Muscle layer of colon (tissue), 2 donors: ENCODE measurements at regions not wholly inside any gene's neighbourhood (a gene's known extent, or its start where the extent isn't known, plus 50 kb on each side); places are given as distances from the start of the nearest gene placed in this dataset.

ENCODE experiments used
- H3K27ac ChIP-seq: one replicate; pipeline ENCODE4 v1.7.0; 2013; ENCODE audit warnings: low read depth, mild to moderate bottlenecking, low read length, moderate library complexity
- H3K27me3 ChIP-seq, 2 donors: one replicate each; pipeline ENCODE4 v1.7.0; 2013; ENCODE audit warnings: low read length in 2 of 2, mild to moderate bottlenecking in 2 of 2; ENCODE audit not compliant: insufficient read depth in 2 of 2, control insufficient read depth in 1 of 2
- H3K36me3 ChIP-seq: one replicate; pipeline ENCODE4 v1.7.0; 2013; ENCODE audit warnings: mild to moderate bottlenecking, low read length; ENCODE audit not compliant: insufficient read depth
- H3K4me1 ChIP-seq: one replicate; pipeline ENCODE4 v1.7.0; 2013; ENCODE audit warnings: mild to moderate bottlenecking, low read length; ENCODE audit not compliant: insufficient read depth
- H3K4me3 ChIP-seq, 2 donors: one replicate each; pipeline ENCODE4 v1.7.0; 2013; ENCODE audit warnings: low read length in 2 of 2, low read depth in 1 of 2, mild to moderate bottlenecking in 1 of 2, moderate library complexity in 1 of 2
- H3K9ac ChIP-seq: one replicate; pipeline ENCODE4 v1.7.0; 2013; ENCODE audit warnings: low read length
- H3K9me3 ChIP-seq: one replicate; pipeline ENCODE4 v1.7.0; 2013; ENCODE audit warnings: mild to moderate bottlenecking, low read length
- donor health status: abdominal sarcoma.
- donor health status: Adenocarcinoma of cecum.

DNA sequence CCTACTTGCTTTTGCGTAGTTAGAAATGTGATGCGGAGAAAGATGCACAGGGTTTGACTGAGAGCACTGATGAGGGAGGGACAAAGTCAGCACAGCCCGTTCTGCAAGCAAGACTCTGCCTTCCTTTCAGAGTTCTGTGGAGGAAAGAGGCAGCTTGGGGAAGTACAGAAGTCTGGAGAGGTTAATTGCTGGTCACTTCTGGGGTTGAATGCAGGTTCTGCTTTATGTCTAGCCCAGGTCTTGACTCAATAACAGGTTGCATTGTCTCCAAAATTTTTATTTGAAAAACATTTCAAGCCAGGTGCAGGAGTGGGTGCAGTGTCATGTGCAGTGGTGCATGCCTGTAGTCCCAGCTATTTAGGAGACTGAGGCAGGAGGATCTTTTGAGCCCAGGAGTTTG is 461.7 kb downstream of the NR2F2 start:
- H3K9me3 ChIP-seq = no peaks in the 10 kb centered on the region

GRCh38 chr15:96796841-96797240 is 466.3 kb downstream of the NR2F2 start:
- Histone ChIP-seq H3K27me3 (no peaks in the 10 kb centered on the region), H3K27ac (no peak overlapping the region), H3K36me3 (no peaks in the 10 kb centered on the region), H3K4me3 (no peak overlapping the region), H3K4me1 (no peaks in the 10 kb centered on the region), H3K9me3 (no peaks in the 10 kb centered on the region), H3K9ac (no peak overlapping the region)

More for the DNA sequence above, 461.7 kb downstream of the NR2F2 start:
- Histone ChIP-seq H3K36me3 (no peaks in the 10 kb centered on the region), H3K27me3 (no peaks in the 10 kb centered on the region), H3K27ac (no peak overlapping the region), H3K9ac (no peak overlapping the region), H3K4me1 (no peaks in the 10 kb centered on the region), H3K4me3 (no peak overlapping the region)

GRCh38 chr15:96801576-96802150 is 471.2 kb downstream of the NR2F2 start:
- H3K4me3 ChIP-seq = no peak overlapping the region
- H3K9me3 ChIP-seq = no peaks in the 10 kb centered on the region
- H3K27ac ChIP-seq = no peak overlapping the region
- no peaks in the 10 kb centered on the region for H3K4me1 ChIP-seq
- no peaks in the 10 kb centered on the region for H3K27me3 ChIP-seq
- H3K9ac ChIP-seq = no peak overlapping the region
- H3K36me3 ChIP-seq = no peaks in the 10 kb centered on the region

DNA sequence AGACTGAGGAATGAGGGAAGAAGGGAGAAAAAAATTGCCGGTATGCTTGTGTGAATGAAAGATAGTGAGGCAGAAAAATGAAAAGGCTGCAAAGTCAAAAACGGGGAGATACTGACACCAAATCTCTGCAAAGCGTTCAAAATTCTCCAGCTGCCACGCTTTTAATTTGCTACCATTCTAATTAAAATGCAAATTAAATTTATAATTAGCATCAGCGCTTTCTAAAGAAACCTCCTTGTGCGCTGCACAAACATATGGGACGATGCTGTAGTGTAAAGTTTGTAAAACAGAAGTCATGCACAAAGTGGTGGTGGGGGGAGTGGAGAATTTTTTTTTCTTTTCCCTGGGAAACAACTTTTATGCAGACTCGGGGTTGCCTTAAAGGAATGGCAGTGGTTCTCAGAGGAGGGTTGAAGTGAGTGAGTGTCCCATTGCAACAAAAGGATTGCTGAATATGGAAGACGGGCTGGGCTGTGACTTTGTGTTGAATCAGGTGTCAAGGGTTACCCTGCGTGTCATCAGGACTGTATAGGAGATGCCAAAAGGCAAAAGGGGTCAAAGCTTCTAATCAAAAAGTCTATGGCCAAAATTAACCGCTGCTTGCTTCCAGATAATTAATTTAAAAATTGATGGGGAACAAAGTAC is 472.2 kb downstream of the NR2F2 start:
- Histone ChIP-seq H3K27me3 (no peaks in the 10 kb centered on the region), H3K4me3 (no peak overlapping the region), H3K4me1 (no peaks in the 10 kb centered on the region), H3K36me3 (no peaks in the 10 kb centered on the region), H3K27ac (no peak overlapping the region), H3K9ac (no peak overlapping the region), H3K9me3 (no peaks in the 10 kb centered on the region)

GRCh38 chr15:96804754-96805153 is 474.3 kb downstream of the NR2F2 start:
- no peaks in the 10 kb centered on the region for H3K4me1 ChIP-seq

DNA sequence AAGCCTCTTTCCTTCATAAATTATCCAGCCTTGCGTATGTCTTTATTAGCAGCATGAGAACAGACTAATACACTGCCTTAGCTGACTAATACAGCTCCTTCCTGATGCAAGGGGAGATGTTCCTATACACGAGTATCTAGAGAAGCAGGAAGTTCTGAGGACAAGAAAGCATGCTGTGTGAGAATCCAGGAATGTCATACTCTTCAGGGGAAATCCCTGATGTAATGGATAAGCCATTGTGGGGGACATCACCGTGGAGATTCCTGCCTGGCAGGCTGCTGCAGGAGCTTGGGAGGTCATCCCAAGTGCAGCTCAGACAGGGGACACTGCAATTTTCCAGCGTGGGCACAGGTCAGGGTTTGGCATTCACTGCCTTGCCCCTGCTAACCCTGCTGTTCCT is 476.9 kb downstream of the NR2F2 start:
- H3K4me1 ChIP-seq = no peaks in the 10 kb centered on the region
- H3K27me3 ChIP-seq = no peaks in the 10 kb centered on the region
- H3K9ac ChIP-seq = no peak overlapping the region
- H3K4me3 ChIP-seq = no peak overlapping the region
- H3K9me3 ChIP-seq = no peaks in the 10 kb centered on the region
- no peaks in the 10 kb centered on the region for H3K36me3 ChIP-seq
- H3K27ac ChIP-seq = no peak overlapping the region

More at GRCh38 chr15:96804754-96805153, 474.3 kb downstream of the NR2F2 start:
- Histone ChIP-seq H3K4me3 (no peak overlapping the region), H3K27me3 (no peaks in the 10 kb centered on the region), H3K9ac (no peak overlapping the region), H3K9me3 (no peaks in the 10 kb centered on the region), H3K27ac (no peak overlapping the region), H3K36me3 (no peaks in the 10 kb centered on the region)

DNA sequence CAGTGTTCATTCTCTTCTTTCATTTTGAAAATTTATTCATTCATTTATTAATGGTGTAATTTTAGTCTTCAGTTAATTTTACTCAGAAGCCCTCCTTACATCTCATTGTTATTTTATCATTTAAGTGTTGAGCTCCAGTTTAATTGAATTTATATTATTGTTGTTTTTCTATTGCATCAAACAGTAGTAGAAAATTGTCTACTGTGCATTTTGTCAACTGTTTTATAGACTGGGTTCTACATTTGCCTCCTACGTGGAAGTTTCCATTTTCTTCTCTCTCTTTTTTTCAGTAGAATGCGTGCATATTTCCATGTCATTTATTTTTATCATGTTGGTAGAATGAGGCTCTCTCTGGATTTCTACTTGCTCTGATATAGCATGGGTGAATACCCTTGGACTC is 487.4 kb downstream of the NR2F2 start:
- H3K9ac ChIP-seq = no peak overlapping the region
- H3K27ac ChIP-seq = no peak overlapping the region
- no peaks in the 10 kb centered on the region for H3K9me3 ChIP-seq
- H3K4me3 ChIP-seq = no peak overlapping the region
- H3K27me3 ChIP-seq = no peaks in the 10 kb centered on the region
- no peaks in the 10 kb centered on the region for H3K36me3 ChIP-seq
- H3K4me1 ChIP-seq = no peaks in the 10 kb centered on the region

DNA sequence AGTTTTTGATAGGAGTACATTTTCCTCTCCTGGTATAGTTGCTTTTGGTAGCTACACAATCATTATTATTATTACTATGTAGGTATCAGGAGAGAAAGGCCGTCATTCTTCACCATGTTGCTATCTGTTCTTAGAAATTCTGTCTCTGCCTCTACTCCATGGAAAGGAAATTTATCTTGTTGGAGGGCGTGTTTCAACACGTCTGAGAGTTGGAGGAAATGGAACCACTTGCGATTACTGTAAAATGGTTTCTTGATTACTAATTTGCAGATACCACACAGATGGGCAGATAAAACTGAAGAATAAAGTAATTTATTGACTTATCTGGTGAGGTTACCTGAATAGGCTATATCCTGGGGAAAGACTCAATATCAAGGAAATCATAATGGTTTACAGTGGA is 488.4 kb downstream of the NR2F2 start:
- Histone ChIP-seq H3K27ac (no peak overlapping the region), H3K9ac (no peak overlapping the region), H3K4me3 (no peak overlapping the region), H3K9me3 (no peaks in the 10 kb centered on the region), H3K27me3 (no peaks in the 10 kb centered on the region), H3K36me3 (no peaks in the 10 kb centered on the region), H3K4me1 (no peaks in the 10 kb centered on the region)

DNA sequence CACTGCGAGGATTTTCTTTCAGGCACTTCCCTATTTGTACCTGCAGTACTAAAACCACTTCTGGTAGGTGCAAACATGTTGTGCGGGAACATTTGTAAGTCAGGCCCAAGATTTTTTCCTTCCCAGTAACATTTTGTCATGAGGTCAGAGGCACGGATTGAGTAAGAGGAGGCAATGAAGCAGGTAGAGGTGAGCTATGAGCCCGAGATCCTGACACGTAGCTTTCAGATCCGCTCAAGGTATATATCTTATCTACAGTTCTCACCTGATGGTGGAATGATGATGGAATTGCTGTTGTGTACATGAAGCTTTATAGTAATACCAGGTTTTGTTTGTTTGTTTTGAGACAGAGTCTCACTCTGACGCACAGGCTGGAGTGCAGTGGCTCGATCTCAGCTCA is 497.5 kb downstream of the NR2F2 start:
- H3K4me3 ChIP-seq = no peak overlapping the region
- H3K27me3 ChIP-seq = no peaks in the 10 kb centered on the region
- no peak overlapping the region for H3K27ac ChIP-seq
- no peaks in the 10 kb centered on the region for H3K36me3 ChIP-seq
- no peaks in the 10 kb centered on the region for H3K9me3 ChIP-seq
- H3K9ac ChIP-seq = no peak overlapping the region
- no peaks in the 10 kb centered on the region for H3K4me1 ChIP-seq

DNA sequence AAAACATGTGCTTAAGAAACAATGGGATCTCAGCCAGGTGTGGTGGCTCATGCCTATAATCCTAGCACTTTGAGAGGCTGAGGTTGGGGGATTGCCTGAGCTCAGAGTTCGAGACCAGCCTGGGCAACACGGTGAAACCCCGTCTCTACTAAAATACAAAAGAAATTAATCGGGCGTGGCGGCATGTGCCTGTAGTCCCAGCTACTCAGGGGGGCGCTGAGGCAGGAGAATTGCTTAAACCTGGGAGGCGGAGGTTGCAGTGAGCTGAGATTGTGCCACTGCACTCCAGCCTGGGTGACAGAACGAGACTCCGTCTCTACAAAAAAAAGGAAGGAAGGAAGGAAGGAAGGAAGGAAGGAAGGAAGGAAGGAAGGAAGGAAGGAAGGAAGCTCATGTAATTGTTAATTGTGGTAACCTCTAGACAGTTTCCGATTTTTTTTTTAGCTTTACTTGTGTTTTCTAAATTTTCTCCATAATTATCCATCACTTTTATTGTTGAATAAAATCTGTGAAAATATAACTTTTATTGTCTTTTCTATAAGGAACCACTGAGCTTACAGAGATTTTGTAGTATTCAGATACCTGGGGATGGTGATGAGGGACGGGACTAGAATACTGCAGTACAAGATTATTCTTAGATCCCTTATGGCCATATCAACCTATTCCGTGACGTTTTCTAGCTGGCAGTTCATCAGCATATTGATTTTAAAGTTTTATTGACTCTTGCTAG is 506.9 kb downstream of the NR2F2 start:
- Histone ChIP-seq H3K4me1 (no peaks in the 10 kb centered on the region), H3K9ac (no peak overlapping the region), H3K27me3 (no peaks in the 10 kb centered on the region), H3K9me3 (no peaks in the 10 kb centered on the region), H3K4me3 (no peak overlapping the region), H3K27ac (no peak overlapping the region), H3K36me3 (no peaks in the 10 kb centered on the region)

- no peaks in the 10 kb centered on the region for H3K27me3 ChIP-seq
- no peaks in the 10 kb centered on the region for H3K36me3 ChIP-seq
- H3K4me3 ChIP-seq = no peak overlapping the region
- no peak overlapping the region for H3K9ac ChIP-seq
- no peaks in the 10 kb centered on the region for H3K4me1 ChIP-seq
- H3K9me3 ChIP-seq = no peaks in the 10 kb centered on the region
- no peak overlapping the region for H3K27ac ChIP-seq
Observed at GRCh38 chr15:96838081-96838480, 507.6 kb downstream of the NR2F2 start.
